ENCODE measurements at regions not wholly inside any gene's neighbourhood (a gene's known extent, or its start where the extent isn't known, plus 50 kb on each side); places are given as distances from the start of the nearest gene placed in this dataset.
A peak's percentile ranks its signal among the peaks of the same experiment; 100 is the strongest.

DNA sequence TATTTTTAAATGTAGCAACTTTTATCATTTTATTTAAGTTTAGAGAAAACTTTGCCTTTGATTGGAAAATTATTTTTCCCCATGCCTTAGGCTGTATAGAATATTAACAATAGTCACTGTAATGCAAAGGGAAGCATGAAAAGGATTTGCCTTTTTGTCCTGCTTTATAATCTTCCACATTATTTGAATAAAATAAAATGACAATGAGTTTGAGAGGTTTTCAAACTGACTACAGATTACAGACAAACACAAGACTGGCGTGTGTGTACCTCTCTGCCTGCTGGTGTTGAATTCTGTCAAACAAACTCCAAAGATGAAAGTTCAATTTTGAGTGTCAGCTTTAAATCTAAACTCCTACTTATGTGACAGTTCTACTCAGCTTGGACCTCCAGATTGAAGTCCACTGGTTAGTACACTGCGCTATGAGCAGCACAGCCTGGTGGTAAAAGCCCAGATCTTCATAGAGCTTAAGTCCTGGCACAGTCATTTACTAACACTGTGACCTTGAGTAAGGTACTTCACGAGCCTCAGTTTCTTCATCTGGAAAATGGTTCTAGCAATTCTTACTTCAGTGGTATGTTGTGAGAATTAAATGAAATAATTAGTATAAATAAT is 98.3 kb upstream of the CPNE8 start:
- ChIA-PET POLR2A (no interaction called here), CTCF (no interaction called here)
- Histone ChIP-seq H3K4me1 (ENCODE audit: control extremely low read depth in 1 of 4, control insufficient read depth in 4 of 4, insufficient read depth in 4 of 4, low read length in 3 of 4) (no peaks in the 10 kb centered on the region), H3K27ac (ENCODE audit: insufficient read depth in 1 of 2, low read depth in 1 of 2, low read length in 2 of 2, poor library complexity in 1 of 2, severe bottlenecking in 2 of 2) (no peak overlapping the region), H3K36me3 (ENCODE audit: control insufficient read depth in 4 of 4, insufficient read depth in 4 of 4, low read length in 3 of 4) (no peaks in the 10 kb centered on the region), H3K4me3 (ENCODE audit: control insufficient read depth in 1 of 7, extremely low read depth in 1 of 7, insufficient read depth in 4 of 7, low read depth in 2 of 7, low read length in 6 of 7) (no peak overlapping the region), H3K27me3 (replicated peaks in 2 of 5; ENCODE audit: control insufficient read depth in 4 of 5, insufficient read depth in 5 of 5, low read length in 4 of 5) (no peaks in the 10 kb centered on the region), H3K9me3 (ENCODE audit: control extremely low read depth in 1 of 5, control insufficient read depth in 4 of 5, insufficient read depth in 2 of 5, low read depth in 1 of 5, low read length in 4 of 5) (no peaks in the 10 kb centered on the region)
- WGBS (ENCODE audit: insufficient coverage), result 59% methylated on average over 2 of the region's 3 CpGs
- DNase-seq, result peak in 1 of 3 donors; percentile 1

DNA sequence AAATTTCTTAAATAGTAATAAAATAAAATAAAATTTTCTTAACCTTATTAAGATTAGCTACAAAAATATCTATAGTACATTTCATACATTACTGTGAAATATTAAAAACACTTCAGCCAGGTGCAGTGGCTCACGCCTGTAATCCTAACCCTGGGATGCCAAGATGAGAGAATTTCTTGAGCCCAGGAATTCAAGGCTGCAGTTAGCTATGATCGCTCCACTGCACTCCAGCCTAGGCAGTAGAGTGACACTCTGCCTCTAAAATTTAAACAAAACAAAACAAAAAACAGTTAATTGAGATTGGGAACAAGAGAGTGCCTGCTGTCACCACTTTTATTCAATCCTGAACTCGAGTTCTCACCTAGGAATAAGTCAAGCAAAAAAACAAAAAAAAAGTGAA is 95.0 kb upstream of the CPNE8 start:
- 83% methylated on average over 2 of the region's 3 CpGs for WGBS (ENCODE audit: insufficient coverage)
- no peaks in the 10 kb centered on the region for H3K27me3 ChIP-seq (replicated peaks in 2 of 5; ENCODE audit: control insufficient read depth in 4 of 5, insufficient read depth in 5 of 5, low read length in 4 of 5)
- no peaks in the 10 kb centered on the region for H3K36me3 ChIP-seq (ENCODE audit: control insufficient read depth in 4 of 4, insufficient read depth in 4 of 4, low read length in 3 of 4)
- ChIA-PET POLR2A (no interaction called here), CTCF (interaction anchor here (0.6 kb wide), 1 partner anchor 834 kb away, joined by 3 read pairs; no protein-coding TSS in a partner anchor)
- H3K4me1 ChIP-seq (ENCODE audit: control extremely low read depth in 1 of 4, control insufficient read depth in 4 of 4, insufficient read depth in 4 of 4, low read length in 3 of 4), result no peaks in the 10 kb centered on the region
- no peaks in the 10 kb centered on the region for H3K9me3 ChIP-seq (ENCODE audit: control extremely low read depth in 1 of 5, control insufficient read depth in 4 of 5, insufficient read depth in 2 of 5, low read depth in 1 of 5, low read length in 4 of 5)
- H3K27ac ChIP-seq (ENCODE audit: insufficient read depth in 1 of 2, low read depth in 1 of 2, low read length in 2 of 2, poor library complexity in 1 of 2, severe bottlenecking in 2 of 2), result no peak overlapping the region
- no peak overlapping the region for H3K4me3 ChIP-seq (ENCODE audit: control insufficient read depth in 1 of 7, extremely low read depth in 1 of 7, insufficient read depth in 4 of 7, low read depth in 2 of 7, low read length in 6 of 7)
- DNase-seq, result no peak

DNA sequence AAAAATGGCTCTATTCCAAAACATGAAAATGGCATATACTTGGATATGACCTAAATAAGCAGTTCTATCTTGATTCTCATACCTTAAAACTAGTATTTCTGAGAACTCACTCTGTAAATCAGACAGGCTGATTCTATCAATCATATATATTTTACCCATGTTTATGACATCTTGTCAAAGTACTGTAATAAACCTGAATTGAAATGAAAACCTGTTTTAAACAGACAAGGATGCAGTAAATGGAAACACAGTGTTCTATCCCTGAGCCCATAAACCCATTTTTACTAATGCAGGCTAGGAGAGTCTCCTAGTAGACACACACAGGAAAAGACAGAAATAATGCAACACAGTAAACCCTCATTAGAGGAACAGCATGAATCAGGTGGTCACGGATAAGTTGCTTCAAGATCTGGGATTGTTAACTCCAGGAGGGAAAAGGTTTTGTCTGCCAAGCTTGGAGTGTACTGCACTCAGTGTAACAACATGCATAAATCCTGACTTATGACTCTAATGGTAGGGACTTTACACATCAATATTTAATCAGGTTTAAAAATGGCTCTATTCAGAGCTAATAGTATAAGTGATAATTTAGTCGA is 93.6 kb upstream of the CPNE8 start:
- no CpG with 5 or more reads among the region's 2 CpGs for WGBS (ENCODE audit: insufficient coverage)
- DNase-seq, result no peak
- CTCF ChIA-PET, result no interaction called here
- Histone ChIP-seq H3K9me3 (ENCODE audit: control extremely low read depth in 1 of 5, control insufficient read depth in 4 of 5, insufficient read depth in 2 of 5, low read depth in 1 of 5, low read length in 4 of 5) (no peaks in the 10 kb centered on the region), H3K27ac (ENCODE audit: insufficient read depth in 1 of 2, low read depth in 1 of 2, low read length in 2 of 2, poor library complexity in 1 of 2, severe bottlenecking in 2 of 2) (no peak overlapping the region), H3K27me3 (replicated peaks in 2 of 5; ENCODE audit: control insufficient read depth in 4 of 5, insufficient read depth in 5 of 5, low read length in 4 of 5) (no peaks in the 10 kb centered on the region), H3K4me3 (ENCODE audit: control insufficient read depth in 1 of 7, extremely low read depth in 1 of 7, insufficient read depth in 4 of 7, low read depth in 2 of 7, low read length in 6 of 7) (no peak overlapping the region), H3K36me3 (ENCODE audit: control insufficient read depth in 4 of 4, insufficient read depth in 4 of 4, low read length in 3 of 4) (no peaks in the 10 kb centered on the region), H3K4me1 (ENCODE audit: control extremely low read depth in 1 of 4, control insufficient read depth in 4 of 4, insufficient read depth in 4 of 4, low read length in 3 of 4) (no peaks in the 10 kb centered on the region)
- POLR2A ChIA-PET, result no interaction called here

DNA sequence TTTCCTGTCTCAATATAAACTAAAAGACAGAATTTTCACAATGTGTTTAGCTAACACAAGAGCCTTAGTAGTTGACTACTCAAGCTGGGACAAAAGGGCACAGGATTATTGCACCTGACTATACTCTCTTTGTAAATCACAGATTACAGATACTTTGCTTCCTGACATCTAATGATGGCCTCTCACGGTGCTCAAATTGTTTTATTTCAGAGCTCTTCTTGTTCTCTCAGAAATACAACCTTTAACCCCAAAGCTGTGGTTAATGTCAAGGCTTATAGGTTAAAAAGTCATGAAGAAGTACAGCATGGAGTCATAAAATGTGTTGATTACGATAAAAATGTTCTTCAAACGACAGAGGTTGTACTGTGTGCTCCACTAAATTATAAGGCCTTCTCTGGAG is 89.9 kb upstream of the CPNE8 start:
- Histone ChIP-seq H3K4me1 (ENCODE audit: control extremely low read depth in 1 of 4, control insufficient read depth in 4 of 4, insufficient read depth in 4 of 4, low read length in 3 of 4) (no peaks in the 10 kb centered on the region), H3K27me3 (replicated peaks in 2 of 5; ENCODE audit: control insufficient read depth in 4 of 5, insufficient read depth in 5 of 5, low read length in 4 of 5) (no peaks in the 10 kb centered on the region), H3K4me3 (ENCODE audit: control insufficient read depth in 1 of 7, extremely low read depth in 1 of 7, insufficient read depth in 4 of 7, low read depth in 2 of 7, low read length in 6 of 7) (no peak overlapping the region), H3K36me3 (ENCODE audit: control insufficient read depth in 4 of 4, insufficient read depth in 4 of 4, low read length in 3 of 4) (no peaks in the 10 kb centered on the region), H3K27ac (ENCODE audit: insufficient read depth in 1 of 2, low read depth in 1 of 2, low read length in 2 of 2, poor library complexity in 1 of 2, severe bottlenecking in 2 of 2) (no peak overlapping the region), H3K9me3 (ENCODE audit: control extremely low read depth in 1 of 5, control insufficient read depth in 4 of 5, insufficient read depth in 2 of 5, low read depth in 1 of 5, low read length in 4 of 5) (no peaks in the 10 kb centered on the region)
- 93% methylated on average over 2 of the region's 3 CpGs for WGBS (ENCODE audit: insufficient coverage)
- no peak for DNase-seq
- ChIA-PET POLR2A (no interaction called here), CTCF (interaction anchor here (0.7 kb wide), 1 partner anchor 20 kb away, joined by 3 read pairs; no protein-coding TSS in a partner anchor)

DNA sequence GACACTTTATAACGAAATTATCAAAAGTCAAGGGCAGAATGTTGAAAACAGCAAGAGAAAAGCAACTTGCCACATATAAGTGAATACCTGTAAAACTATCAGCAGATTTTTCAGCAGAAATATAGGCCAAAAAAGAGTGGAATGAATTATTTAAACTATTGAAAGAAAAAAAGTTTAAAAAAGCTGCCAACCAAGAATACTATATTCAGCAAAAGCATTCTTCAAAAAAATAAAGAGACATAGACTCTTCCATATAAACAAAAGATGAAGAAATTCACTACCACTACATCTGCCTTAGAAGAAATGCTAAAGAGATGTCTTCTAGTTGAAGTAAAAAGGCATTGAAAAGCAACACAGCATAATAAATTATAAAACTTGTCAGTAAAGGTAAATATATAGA is 80.6 kb upstream of the CPNE8 start:
- H3K4me1 ChIP-seq (ENCODE audit: control extremely low read depth in 1 of 4, control insufficient read depth in 4 of 4, insufficient read depth in 4 of 4, low read length in 3 of 4), result no peaks in the 10 kb centered on the region
- H3K27me3 ChIP-seq (replicated peaks in 2 of 5; ENCODE audit: control insufficient read depth in 4 of 5, insufficient read depth in 5 of 5, low read length in 4 of 5), result no peaks in the 10 kb centered on the region
- CTCF ChIA-PET, result no interaction called here
- H3K9me3 ChIP-seq (ENCODE audit: control extremely low read depth in 1 of 5, control insufficient read depth in 4 of 5, insufficient read depth in 2 of 5, low read depth in 1 of 5, low read length in 4 of 5), result peaks cover 0 to 9% (median 3%) of the 10 kb centered on the region in 5 experiments
- no peak overlapping the region for H3K27ac ChIP-seq (ENCODE audit: insufficient read depth in 1 of 2, low read depth in 1 of 2, low read length in 2 of 2, poor library complexity in 1 of 2, severe bottlenecking in 2 of 2)
- POLR2A ChIA-PET, result no interaction called here
- H3K4me3 ChIP-seq (ENCODE audit: control insufficient read depth in 1 of 7, extremely low read depth in 1 of 7, insufficient read depth in 4 of 7, low read depth in 2 of 7, low read length in 6 of 7), result no peak overlapping the region
- DNase-seq, result no peak
- WGBS (ENCODE audit: insufficient coverage), result 100% methylated on average over 1 of the region's 1 CpG
- H3K36me3 ChIP-seq (ENCODE audit: control insufficient read depth in 4 of 4, insufficient read depth in 4 of 4, low read length in 3 of 4), result no peaks in the 10 kb centered on the region

DNA sequence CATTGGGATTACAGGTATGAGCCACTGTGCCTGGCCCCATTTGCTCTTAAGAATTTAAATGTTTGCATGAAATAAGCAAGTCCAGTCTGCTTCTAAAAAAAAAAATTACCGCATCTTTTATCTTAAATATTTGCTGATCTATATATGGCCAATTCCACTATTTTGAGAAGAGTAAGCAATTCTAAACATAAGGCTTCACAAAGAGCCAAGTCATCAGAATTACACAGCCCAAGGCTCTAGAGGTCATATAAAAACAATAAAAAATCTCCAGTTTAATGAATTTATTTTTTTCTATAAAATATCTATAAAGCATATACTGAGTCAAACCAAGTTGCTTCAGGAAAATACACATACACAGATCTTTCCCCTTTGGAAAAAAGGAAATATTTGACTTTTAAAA is 79.0 kb upstream of the CPNE8 start:
- Histone ChIP-seq H3K27ac (ENCODE audit: insufficient read depth in 1 of 2, low read depth in 1 of 2, low read length in 2 of 2, poor library complexity in 1 of 2, severe bottlenecking in 2 of 2) (no peak overlapping the region), H3K36me3 (ENCODE audit: control insufficient read depth in 4 of 4, insufficient read depth in 4 of 4, low read length in 3 of 4) (no peaks in the 10 kb centered on the region), H3K27me3 (replicated peaks in 2 of 5; ENCODE audit: control insufficient read depth in 4 of 5, insufficient read depth in 5 of 5, low read length in 4 of 5) (no peaks in the 10 kb centered on the region), H3K4me3 (ENCODE audit: control insufficient read depth in 1 of 7, extremely low read depth in 1 of 7, insufficient read depth in 4 of 7, low read depth in 2 of 7, low read length in 6 of 7) (no peak overlapping the region), H3K9me3 (ENCODE audit: control extremely low read depth in 1 of 5, control insufficient read depth in 4 of 5, insufficient read depth in 2 of 5, low read depth in 1 of 5, low read length in 4 of 5) (peaks cover 0 to 9% (median 3%) of the 10 kb centered on the region in 5 experiments), H3K4me1 (ENCODE audit: control extremely low read depth in 1 of 4, control insufficient read depth in 4 of 4, insufficient read depth in 4 of 4, low read length in 3 of 4) (no peaks in the 10 kb centered on the region)
- ChIA-PET POLR2A (no interaction called here), CTCF (no interaction called here)
- no peak for DNase-seq
- WGBS (ENCODE audit: insufficient coverage), result 100% methylated on average over 1 of the region's 1 CpG

DNA sequence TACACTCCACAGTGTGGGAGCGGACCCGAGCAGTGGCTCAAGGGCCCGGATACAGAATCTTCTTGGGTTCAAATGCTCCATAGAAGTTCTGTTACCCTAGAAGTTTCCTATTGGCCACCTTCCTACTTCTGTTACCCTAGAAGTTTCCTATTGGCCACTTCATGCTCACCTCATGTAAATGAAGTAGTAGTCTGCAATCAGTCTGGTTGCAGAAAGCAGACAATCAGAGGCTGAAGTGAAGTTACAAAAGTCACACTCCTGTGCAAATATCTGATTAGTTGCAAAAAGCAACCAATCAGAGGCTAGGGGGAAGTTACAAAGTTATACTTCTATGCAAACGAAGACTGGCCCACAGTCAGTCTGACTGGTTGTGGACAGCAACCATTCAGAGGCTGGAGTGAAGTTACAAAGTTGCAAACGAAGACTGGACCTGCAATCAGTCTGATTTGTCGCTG is 77.8 kb upstream of the CPNE8 start:
- ChIA-PET CTCF (no interaction called here), POLR2A (no interaction called here)
- Histone ChIP-seq H3K36me3 (ENCODE audit: control insufficient read depth in 4 of 4, insufficient read depth in 4 of 4, low read length in 3 of 4) (no peaks in the 10 kb centered on the region), H3K4me1 (ENCODE audit: control extremely low read depth in 1 of 4, control insufficient read depth in 4 of 4, insufficient read depth in 4 of 4, low read length in 3 of 4) (no peaks in the 10 kb centered on the region), H3K4me3 (ENCODE audit: control insufficient read depth in 1 of 7, extremely low read depth in 1 of 7, insufficient read depth in 4 of 7, low read depth in 2 of 7, low read length in 6 of 7) (no peak overlapping the region), H3K9me3 (ENCODE audit: control extremely low read depth in 1 of 5, control insufficient read depth in 4 of 5, insufficient read depth in 2 of 5, low read depth in 1 of 5, low read length in 4 of 5) (peaks cover 0 to 9% (median 3%) of the 10 kb centered on the region in 5 experiments), H3K27ac (ENCODE audit: insufficient read depth in 1 of 2, low read depth in 1 of 2, low read length in 2 of 2, poor library complexity in 1 of 2, severe bottlenecking in 2 of 2) (no peak overlapping the region), H3K27me3 (replicated peaks in 2 of 5; ENCODE audit: control insufficient read depth in 4 of 5, insufficient read depth in 5 of 5, low read length in 4 of 5) (no peaks in the 10 kb centered on the region)
- WGBS (ENCODE audit: insufficient coverage), result 87% methylated on average over 5 of the region's 6 CpGs
- DNase-seq, result no peak
